Activated naive CD8-positive, alpha-beta T cell treated with anti-CD3 and anti-CD28 coated beads, Interleukin-2, amount 10 ng/mL, durations not matched to agents 7 days and 5 days (primary cell): ENCODE measurements at regions not wholly inside any gene's neighbourhood (a gene's known extent, or its start where the extent isn't known, plus 50 kb on each side); places are given as distances from the start of the nearest gene placed in this dataset.
"Not testable (repeated sequence)": the region's sequence is repeated elsewhere in the genome, so short reads cannot be mapped to it uniquely, and the experiment has no call there.

Experiments
- ATAC-seq: fragments of 150-1000 bp; cut with Tn5 transposase; one replicate; pipeline ENCODE4 v1.10.0; 2021; ENCODE audit warnings: low read depth, moderate library complexity
- POLR2A ChIA-PET: fragments of 350-600 bp; sonication (Branson Sonifier 250); formaldehyde crosslinking; loops from one replicate; lab custom pipeline; 2021; ENCODE audit warnings: antibody characterized with exemption; lab: Charles Lee
- DNase-seq: peaks from one replicate; pipeline ENCODE4 v3.0.0; 2021
- H3K27ac Mint-ChIP-seq: one replicate; pipeline ENCODE4 v1.8.0; 2022; ENCODE audit warnings: mild to moderate bottlenecking, mixed read lengths
- H3K27me3 Mint-ChIP-seq: one replicate; pipeline ENCODE4 v1.8.0; 2022; ENCODE audit warnings: mild to moderate bottlenecking, moderate library complexity, mixed read lengths
- H3K36me3 Mint-ChIP-seq: one replicate; pipeline ENCODE4 v1.8.0; 2021; ENCODE audit warnings: mild to moderate bottlenecking, mixed read lengths
- H3K4me1 Mint-ChIP-seq: one replicate; pipeline ENCODE4 v1.8.0; 2021; ENCODE audit warnings: mixed read lengths
- H3K4me3 Mint-ChIP-seq: one replicate; pipeline ENCODE4 v1.8.0; 2022; ENCODE audit warnings: mild to moderate bottlenecking, moderate library complexity, mixed read lengths
- H3K9me3 Mint-ChIP-seq: one replicate; pipeline ENCODE4 v1.8.0; 2021; ENCODE audit warnings: mixed read lengths

- Mint-ChIP-seq H3K27me3 (no peaks in the 10 kb centered on the region), H3K36me3 (no peaks in the 10 kb centered on the region), H3K4me3 (no peak overlapping the region), H3K4me1 (no peaks in the 10 kb centered on the region), H3K27ac (no peak overlapping the region), H3K9me3 (no peaks in the 10 kb centered on the region)
- DNase-seq (no peak), ATAC-seq (no peak)
- POLR2A ChIA-PET: no interaction called here
These were observed 50.4 kb downstream of the KATNIP start for GRCh38 chr16:27600381-27600780.

- H3K27ac Mint-ChIP-seq: no peak overlapping the region
- H3K27me3 Mint-ChIP-seq: no peaks in the 10 kb centered on the region
- H3K4me3 Mint-ChIP-seq: no peak overlapping the region
These were observed 52.2 kb downstream of the KATNIP start for GRCh38 chr16:27602103-27602502.

GRCh38 chr16:27605500-27606106 is 55.7 kb downstream of the KATNIP start:
- H3K27ac Mint-ChIP-seq, H3K9me3 Mint-ChIP-seq, H3K4me3 Mint-ChIP-seq, POLR2A ChIA-PET, DNase-seq, H3K4me1 Mint-ChIP-seq, H3K36me3 Mint-ChIP-seq, H3K27me3 Mint-ChIP-seq: not testable (repeated sequence)
- peak; percentile 42 for ATAC-seq

More at GRCh38 chr16:27602103-27602502, 52.2 kb downstream of the KATNIP start:
- no peak for ATAC-seq
- POLR2A ChIA-PET: no interaction called here
- no peak for DNase-seq
- no peaks in the 10 kb centered on the region for H3K4me1 Mint-ChIP-seq
- no peaks in the 10 kb centered on the region for H3K9me3 Mint-ChIP-seq
- no peaks in the 10 kb centered on the region for H3K36me3 Mint-ChIP-seq

GRCh38 chr16:27611340-27611739 is 61.4 kb downstream of the KATNIP start:
- Mint-ChIP-seq H3K27me3 (no peaks in the 10 kb centered on the region), H3K4me3 (no peak overlapping the region), H3K9me3 (no peaks in the 10 kb centered on the region), H3K4me1 (no peaks in the 10 kb centered on the region), H3K27ac (no peak overlapping the region), H3K36me3 (no peaks in the 10 kb centered on the region)
- POLR2A ChIA-PET: interaction anchor here (0.6 kb wide), 1 partner anchor 109 kb away, joined by 5 read pairs; no protein-coding TSS in a partner anchor
- no peak for ATAC-seq
- no peak for DNase-seq

GRCh38 chr16:27613238-27613791 is 63.4 kb downstream of the KATNIP start:
- POLR2A ChIA-PET: no interaction called here
- Mint-ChIP-seq H3K4me3 (no peak overlapping the region), H3K27ac (no peak overlapping the region), H3K4me1 (no peaks in the 10 kb centered on the region), H3K9me3 (no peaks in the 10 kb centered on the region), H3K36me3 (no peaks in the 10 kb centered on the region), H3K27me3 (no peaks in the 10 kb centered on the region)
- ATAC-seq (no peak), DNase-seq (no peak)

- peaks cover 2% of the 10 kb centered on the region for H3K9me3 Mint-ChIP-seq
- no peaks in the 10 kb centered on the region for H3K27me3 Mint-ChIP-seq
- H3K36me3 Mint-ChIP-seq: peaks cover 1% of the 10 kb centered on the region
- no peak for DNase-seq
- POLR2A ChIA-PET: no interaction called here
- H3K4me1 Mint-ChIP-seq: no peaks in the 10 kb centered on the region
- ATAC-seq: no peak
- no peak overlapping the region for H3K27ac Mint-ChIP-seq
- H3K4me3 Mint-ChIP-seq: no peak overlapping the region
These were observed 67.7 kb downstream of the KATNIP start for GRCh38 chr16:27617665-27618064.

GRCh38 chr16:27618165-27618564 is 68.2 kb downstream of the KATNIP start:
- no peaks in the 10 kb centered on the region for H3K4me1 Mint-ChIP-seq
- ATAC-seq (no peak), DNase-seq (no peak)
- H3K27me3 Mint-ChIP-seq: no peaks in the 10 kb centered on the region
- peaks cover 1% of the 10 kb centered on the region for H3K36me3 Mint-ChIP-seq
- POLR2A ChIA-PET: no interaction called here
- no peak overlapping the region for H3K4me3 Mint-ChIP-seq
- H3K9me3 Mint-ChIP-seq: peaks cover 2% of the 10 kb centered on the region
- H3K27ac Mint-ChIP-seq: no peak overlapping the region

- ATAC-seq: no peak
- H3K27ac Mint-ChIP-seq: no peak overlapping the region
These were observed 68.8 kb downstream of the KATNIP start for GRCh38 chr16:27618606-27619327.

GRCh38 chr16:27620541-27620940 is 70.6 kb downstream of the KATNIP start:
- peaks cover 1% of the 10 kb centered on the region for H3K36me3 Mint-ChIP-seq
- H3K4me1 Mint-ChIP-seq: no peaks in the 10 kb centered on the region
- peaks cover 2% of the 10 kb centered on the region for H3K9me3 Mint-ChIP-seq
- H3K27me3 Mint-ChIP-seq: no peaks in the 10 kb centered on the region
- H3K27ac Mint-ChIP-seq: no peak overlapping the region
- ATAC-seq (no peak), DNase-seq (no peak)
- POLR2A ChIA-PET: no interaction called here
- H3K4me3 Mint-ChIP-seq: no peak overlapping the region

More at GRCh38 chr16:27618606-27619327, 68.8 kb downstream of the KATNIP start:
- POLR2A ChIA-PET: no interaction called here
- Mint-ChIP-seq H3K4me3 (no peak overlapping the region), H3K27me3 (no peaks in the 10 kb centered on the region), H3K4me1 (no peaks in the 10 kb centered on the region), H3K9me3 (peaks cover 2% of the 10 kb centered on the region), H3K36me3 (peaks cover 1% of the 10 kb centered on the region)
- DNase-seq: no peak

- ATAC-seq: no peak
- Mint-ChIP-seq H3K9me3 (peaks cover 2% of the 10 kb centered on the region), H3K27ac (no peak overlapping the region), H3K4me1 (no peaks in the 10 kb centered on the region), H3K27me3 (no peaks in the 10 kb centered on the region), H3K36me3 (peaks cover 1% of the 10 kb centered on the region), H3K4me3 (no peak overlapping the region)
- DNase-seq: no peak
- POLR2A ChIA-PET: no interaction called here
These were observed 74.5 kb downstream of the KATNIP start for GRCh38 chr16:27624154-27625049.

GRCh38 chr16:27625050-27625697 is 75.2 kb downstream of the KATNIP start:
- no peak overlapping the region for H3K4me3 Mint-ChIP-seq
- DNase-seq (no peak), ATAC-seq (no peak)
- H3K9me3 Mint-ChIP-seq: peaks cover 2% of the 10 kb centered on the region
- no peak overlapping the region for H3K27ac Mint-ChIP-seq
- peaks cover 1% of the 10 kb centered on the region for H3K36me3 Mint-ChIP-seq
- no peaks in the 10 kb centered on the region for H3K27me3 Mint-ChIP-seq
- no peaks in the 10 kb centered on the region for H3K4me1 Mint-ChIP-seq
- POLR2A ChIA-PET: no interaction called here

- no peak for ATAC-seq
- Mint-ChIP-seq H3K9me3 (no peaks in the 10 kb centered on the region), H3K36me3 (no peaks in the 10 kb centered on the region), H3K27me3 (no peaks in the 10 kb centered on the region), H3K4me1 (no peaks in the 10 kb centered on the region), H3K27ac (no peak overlapping the region), H3K4me3 (no peak overlapping the region)
- no peak for DNase-seq
- POLR2A ChIA-PET: interaction anchor here (0.7 kb wide), 1 partner anchor 121 kb away, joined by 3 read pairs; no protein-coding TSS in a partner anchor
These were observed 77.2 kb downstream of the KATNIP start for GRCh38 chr16:27627136-27627535.
